GM21423 (cell line): ENCODE measurements at regions not wholly inside any gene's neighbourhood (a gene's known extent, or its start where the extent isn't known, plus 50 kb on each side); places are given as distances from the start of the nearest gene placed in this dataset.
"Not testable (repeated sequence)": the region's sequence is repeated elsewhere in the genome, so short reads cannot be mapped to it uniquely, and the experiment has no call there.

Experiments used
- ATAC-seq: cut with Tn5 transposase; IDR thresholded peaks from one replicate; pipeline ENCODE4 v1.9.1; 2021; ENCODE audit warnings: mild to moderate bottlenecking, moderate library complexity; ENCODE audit not compliant: unreplicated experiment

- no peak for ATAC-seq
Observed at GRCh38 chr21:39006571-39007311, 176.5 kb downstream of the PSMG1 start.

GRCh38 chr21:39005502-39005787 lies 177.8 kb downstream of the PSMG1 start:
- ATAC-seq: no peak

DNA sequence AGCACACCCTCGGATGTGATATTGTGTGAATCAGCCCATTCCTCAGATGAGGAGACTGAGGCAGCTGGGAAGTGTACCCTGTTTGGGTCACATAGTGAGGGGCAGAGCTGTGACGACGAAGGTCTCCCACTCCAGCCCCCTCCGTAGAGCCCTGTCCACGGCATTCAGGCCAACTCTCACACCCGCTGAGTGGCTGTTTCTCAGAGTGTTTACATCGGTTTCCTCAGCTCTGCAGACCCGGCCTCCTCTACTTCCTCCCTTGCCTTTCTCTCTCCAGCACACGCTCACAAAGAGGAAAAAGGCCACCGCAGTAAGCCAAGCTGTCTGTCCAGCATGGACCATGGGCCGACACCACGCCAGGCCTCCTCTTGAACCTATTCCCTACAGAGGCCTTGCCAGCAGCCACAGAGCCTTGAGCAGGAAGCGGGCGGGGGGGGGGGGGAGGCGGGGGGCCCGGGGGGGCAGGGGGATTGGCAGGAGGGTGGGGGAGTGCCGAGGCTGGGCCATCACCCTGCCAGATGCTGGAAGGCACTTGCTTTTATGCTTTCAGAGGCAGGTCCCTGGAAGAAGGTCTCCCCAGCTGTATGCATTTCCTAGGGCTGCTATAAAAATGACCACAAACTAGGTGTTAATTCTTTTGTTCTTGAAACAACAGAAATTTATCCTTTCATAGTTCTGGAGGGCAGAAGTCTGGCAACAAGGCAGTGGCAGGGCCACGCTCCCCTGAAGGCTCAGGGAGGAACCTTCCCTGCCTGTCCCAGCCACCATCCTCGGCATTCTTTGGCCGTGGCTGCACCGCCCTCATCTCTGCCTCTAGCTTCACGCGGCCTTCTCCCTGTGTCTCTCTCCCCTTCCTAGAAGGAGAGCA lies 178.4 kb downstream of the PSMG1 start:
- ATAC-seq: no peak

GRCh38 chr21:39003982-39004633 lies 179.1 kb downstream of the PSMG1 start:
- ATAC-seq: no peak

DNA sequence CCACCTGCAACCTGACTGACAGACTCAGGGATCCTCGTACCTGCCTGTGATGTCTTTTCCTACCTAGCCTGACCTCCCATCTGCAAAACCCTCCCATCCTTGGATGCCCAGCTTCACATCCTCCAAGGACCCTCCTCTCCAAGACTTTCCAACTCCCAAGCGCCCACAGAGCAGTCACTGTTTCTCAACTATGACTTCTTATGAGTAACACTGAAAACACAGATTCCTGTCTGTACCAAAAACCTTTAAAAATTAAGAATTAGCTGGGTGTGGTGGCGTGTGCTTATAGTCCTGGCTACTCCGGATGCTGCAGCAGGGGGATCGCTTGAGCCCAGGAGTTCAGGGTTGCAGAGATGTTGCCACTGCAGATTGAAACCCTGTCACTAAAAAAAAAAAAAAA lies 181.9 kb downstream of the PSMG1 start:
- no peak for ATAC-seq

GRCh38 chr21:39000496-39000895 lies 182.8 kb downstream of the PSMG1 start:
- no peak for ATAC-seq

DNA sequence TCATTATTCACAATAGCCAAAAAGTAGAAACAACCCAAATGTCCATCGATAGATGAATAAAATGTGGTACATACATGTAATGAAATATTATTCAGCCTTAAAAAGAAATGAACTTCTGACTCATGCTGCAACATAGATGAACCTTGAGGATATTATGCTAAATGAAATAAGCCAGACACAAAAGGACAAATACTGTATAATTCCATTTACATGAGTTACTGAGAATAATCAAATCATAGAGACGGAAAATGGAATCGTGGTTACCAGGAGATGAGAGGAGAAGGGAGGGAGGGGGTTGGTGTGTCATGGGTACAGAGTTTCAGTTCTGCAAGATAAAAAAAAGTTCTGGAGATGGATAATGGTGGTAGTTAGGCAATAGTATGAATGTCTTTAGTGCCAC lies 184.1 kb downstream of the PSMG1 start:
- no peak for ATAC-seq

- ATAC-seq: not testable (repeated sequence)
Observed at GRCh38 chr21:38998281-38998680, 185.0 kb downstream of the PSMG1 start.

- ATAC-seq: not testable (repeated sequence)
Observed at GRCh38 chr21:38997843-38998175, 185.4 kb downstream of the PSMG1 start.

DNA sequence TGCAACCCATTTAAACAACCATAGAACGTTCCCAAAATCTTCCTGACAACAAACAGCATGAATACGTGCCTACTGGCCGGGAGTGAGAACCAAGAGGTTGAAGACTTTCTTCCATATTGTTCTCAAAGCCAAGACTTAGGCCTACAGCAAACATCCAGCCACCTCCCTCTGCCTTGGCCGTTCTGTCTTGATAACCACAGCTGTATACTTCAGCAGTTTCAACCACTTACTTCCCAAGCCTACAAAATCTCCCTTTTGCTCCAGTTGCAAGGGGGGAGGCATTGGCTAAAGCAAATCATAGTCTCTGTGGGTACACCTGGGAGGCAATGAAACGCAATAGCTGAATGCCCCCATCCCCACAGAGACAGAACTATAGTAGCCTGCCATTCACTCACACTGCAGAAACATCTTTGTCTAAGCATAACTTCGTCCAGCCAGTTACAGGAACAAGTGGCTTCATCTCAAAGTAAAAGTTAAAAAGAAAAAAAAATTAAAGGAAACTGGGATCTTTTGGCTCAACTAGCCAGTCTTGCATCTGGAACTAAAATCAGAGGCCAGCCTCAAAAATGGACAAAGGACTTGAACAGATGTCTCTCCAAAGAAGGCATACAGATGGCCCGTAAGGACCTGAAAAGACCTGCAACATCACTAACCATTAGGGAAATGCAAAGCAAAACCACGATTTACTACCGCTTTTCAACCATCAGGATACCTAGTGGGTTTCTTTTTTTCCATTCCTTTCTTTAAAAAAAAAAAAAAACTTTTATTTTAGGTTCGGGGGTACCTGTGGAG lies 186.0 kb downstream of the PSMG1 start:
- ATAC-seq: no peak

DNA sequence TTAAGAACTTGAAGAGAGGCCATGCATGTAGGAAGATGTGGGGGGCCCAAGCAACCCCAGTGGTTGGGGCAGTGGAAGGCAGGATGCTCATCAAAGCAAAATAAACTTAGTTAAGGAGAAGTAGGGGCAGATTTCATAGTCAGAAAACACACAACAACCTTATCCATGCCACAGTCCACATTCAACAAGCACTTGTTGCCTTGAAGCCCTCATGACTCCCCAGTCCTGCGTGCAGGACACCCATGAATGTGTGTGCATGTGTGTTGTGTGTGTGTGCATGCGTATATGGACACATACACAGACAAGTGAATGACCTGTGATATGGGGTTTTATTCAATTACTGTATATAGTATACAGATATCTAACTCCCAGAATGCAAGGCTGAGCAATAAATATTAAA lies 186.9 kb downstream of the PSMG1 start:
- ATAC-seq: no peak

DNA sequence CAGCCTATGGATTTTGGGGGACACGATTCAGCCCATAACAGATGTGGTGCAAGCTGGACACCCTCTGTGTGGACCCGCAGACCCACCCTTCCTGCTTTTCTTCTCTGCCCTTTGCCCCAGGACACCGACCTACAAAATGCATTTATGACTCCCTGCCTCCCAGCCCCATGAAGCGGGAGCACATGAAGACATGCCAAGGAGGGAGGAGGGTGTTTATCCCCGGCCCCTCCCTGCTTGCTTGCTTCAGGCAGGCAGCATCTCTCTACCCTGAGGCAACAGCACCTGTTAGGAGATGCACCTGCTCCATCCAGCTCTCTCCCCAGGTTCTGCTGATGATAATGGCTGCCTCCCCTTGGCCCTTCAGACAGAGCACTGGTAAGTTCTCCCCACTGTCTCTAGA lies 187.5 kb downstream of the PSMG1 start:
- no peak for ATAC-seq

- no peak for ATAC-seq
Observed at GRCh38 chr21:38995071-38995669, 188.1 kb downstream of the PSMG1 start.

DNA sequence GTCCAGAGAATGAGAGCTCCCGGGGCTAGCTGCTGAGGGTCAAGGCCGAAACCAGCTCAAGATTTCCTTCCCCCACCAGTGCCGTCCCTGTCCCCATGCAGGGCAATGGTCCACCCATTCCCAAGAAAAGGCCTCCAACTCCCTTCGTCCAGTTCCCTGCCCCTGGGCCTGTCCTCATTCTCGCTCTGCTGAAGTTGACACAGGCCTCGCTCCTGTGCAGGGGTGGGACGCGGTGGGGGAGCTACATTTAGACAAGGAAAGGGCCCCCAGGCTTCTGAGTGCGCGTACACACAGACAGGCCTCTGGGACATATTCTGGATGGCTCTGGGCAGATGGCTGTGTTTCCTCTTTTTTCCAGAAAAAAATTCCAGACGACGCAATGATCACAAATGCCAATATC lies 188.3 kb downstream of the ETS2 start:
- no peak for ATAC-seq

- no peak for ATAC-seq
Observed at GRCh38 chr21:38993561-38993960, 187.8 kb downstream of the ETS2 start.

DNA sequence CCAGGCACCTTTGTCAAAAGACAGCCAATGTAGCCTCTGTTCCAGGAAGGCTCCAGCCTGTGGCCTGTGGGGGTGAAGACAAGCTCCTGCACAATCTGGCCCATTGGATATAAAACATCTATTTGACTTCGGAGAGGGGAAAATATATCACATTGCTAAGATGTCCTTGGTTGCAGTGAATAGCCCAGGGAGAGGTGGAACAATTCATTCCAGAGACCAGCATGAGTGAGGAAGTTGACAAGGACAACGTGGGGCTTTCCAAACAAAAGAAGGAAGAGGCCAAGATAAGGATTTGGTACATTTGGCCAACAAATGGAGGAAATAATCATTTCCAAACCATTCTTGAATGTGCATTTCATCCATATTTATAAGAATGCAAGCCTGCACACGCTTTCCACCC lies 187.0 kb downstream of the ETS2 start:
- ATAC-seq: no peak

- ATAC-seq: no peak
Observed at GRCh38 chr21:38990424-38990794, 184.7 kb downstream of the ETS2 start.

DNA sequence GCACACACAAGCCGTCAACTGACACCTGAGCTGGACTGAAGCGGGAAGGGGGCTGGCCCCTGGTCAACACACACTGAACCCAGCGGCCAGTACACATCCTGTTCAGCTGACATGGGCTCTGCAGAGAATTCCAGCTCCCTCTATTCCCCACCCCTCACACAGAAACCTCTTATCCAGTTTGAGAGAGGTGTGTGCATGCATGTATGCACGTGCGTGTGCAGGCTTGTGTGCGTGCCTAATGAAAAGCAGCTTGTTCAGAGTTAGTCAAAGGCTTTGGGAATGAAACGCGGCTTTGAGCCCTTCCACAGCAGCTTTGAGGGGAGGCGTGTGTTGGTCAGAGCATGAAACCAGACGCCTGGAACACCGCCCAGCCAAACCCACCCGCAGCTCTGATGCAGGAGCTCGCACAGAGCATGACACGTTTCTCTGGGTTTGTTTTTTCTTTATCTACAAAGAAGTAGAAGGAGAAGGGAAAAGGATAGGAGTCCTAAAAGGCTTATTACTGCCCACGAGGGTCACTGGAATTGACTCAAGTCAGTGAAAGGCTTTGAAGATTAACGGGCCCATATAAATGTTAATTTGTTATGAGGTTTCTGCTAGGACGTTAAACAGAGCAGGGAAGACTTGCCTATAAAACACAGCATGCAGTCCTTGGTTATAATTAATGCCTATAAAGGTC lies 184.2 kb downstream of the ETS2 start:
- no peak for ATAC-seq

DNA sequence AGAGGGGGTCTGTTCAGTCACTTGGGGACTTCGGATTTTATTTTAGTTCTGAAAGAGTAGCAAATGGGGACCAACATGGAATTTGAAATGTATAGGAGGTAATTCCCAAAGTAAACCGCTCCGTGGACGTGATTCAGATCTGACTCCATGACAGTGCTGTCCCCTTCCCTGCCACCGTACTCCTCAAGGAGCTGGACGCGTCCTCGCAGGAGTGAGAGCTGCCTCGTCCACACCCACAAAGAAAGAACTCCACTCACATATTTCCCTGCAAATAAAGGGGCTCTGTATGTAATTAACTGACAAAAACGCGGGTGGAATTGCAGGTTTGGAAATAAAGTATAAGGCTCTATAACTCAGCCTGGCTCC lies 183.6 kb downstream of the ETS2 start:
- ATAC-seq: no peak
